HL-60/S4 (cell line): ENCODE measurements at regions not wholly inside any gene's neighbourhood (a gene's known extent, or its start where the extent isn't known, plus 50 kb on each side); places are given as distances from the start of the nearest gene placed in this dataset.
"Not testable (repeated sequence)": the region's sequence is repeated elsewhere in the genome, so short reads cannot be mapped to it uniquely, and the experiment has no call there.

Experiments
- in situ Hi-C: fragments of 300-500 bp; cut with MboI; formaldehyde crosslinking; loops from 2 replicates; pipeline ENCODE4 v1.14.3; 2022; ENCODE audit warnings: low sequenced_read_pairs

DNA sequence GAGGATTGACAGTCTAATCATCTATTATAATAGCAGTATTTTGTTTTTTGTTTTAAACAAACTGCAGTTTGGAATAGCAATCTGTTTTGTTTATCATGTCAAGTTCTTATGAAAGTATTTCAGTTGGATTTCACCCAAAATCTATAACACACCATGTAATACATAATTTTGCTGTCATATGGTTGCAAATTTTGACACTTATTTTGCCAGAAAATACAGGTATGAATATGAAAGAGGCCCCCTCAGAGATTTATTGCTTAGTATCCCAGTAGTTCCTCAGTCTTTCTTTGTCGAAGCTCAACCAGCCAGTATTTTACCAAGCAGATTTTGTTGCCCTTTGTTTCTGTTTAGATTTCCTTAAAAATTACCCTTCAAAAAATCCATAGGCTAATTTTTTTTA is 317.5 kb upstream of the CXADR start:
- in situ Hi-C loops: no loop called here

DNA sequence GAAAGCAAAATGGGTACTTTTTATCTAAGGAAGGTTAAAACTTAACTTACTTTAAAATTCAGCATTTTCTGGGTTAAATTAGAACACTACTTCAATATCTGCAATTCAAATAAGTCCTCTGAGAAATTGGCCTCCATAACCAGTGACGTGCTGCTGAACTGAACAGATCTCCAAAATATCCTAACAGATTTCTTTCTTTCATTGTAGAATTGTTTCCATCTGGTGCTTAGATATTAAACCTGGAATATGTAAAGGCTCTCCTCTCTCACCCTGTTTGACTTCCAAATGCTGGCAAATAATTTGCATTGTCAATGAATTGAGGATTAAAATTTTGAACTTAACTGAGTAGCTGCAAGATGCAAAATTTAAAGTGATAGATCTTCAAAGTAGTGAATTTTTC is 316.9 kb upstream of the CXADR start:
- in situ Hi-C loops: no loop called here

DNA sequence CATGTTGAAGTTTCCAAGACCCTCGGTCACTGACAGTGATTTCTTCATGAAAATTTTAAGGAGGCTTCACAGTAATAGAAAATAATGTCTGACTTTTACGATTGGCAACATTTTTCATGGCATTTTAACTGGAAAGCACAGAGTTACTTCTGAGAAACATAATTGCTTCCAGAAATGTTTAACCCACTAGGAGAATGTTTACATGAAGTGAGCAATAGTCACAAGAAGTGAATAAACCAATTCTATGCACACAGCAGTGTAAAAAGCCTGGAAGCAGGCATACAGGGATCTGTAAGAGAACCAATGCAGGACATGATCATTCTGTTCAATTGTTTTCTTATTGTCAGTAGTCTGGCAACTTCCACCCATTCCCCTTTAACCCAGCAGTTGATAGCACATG is 316.2 kb upstream of the CXADR start:
- in situ Hi-C loops: no loop called here

DNA sequence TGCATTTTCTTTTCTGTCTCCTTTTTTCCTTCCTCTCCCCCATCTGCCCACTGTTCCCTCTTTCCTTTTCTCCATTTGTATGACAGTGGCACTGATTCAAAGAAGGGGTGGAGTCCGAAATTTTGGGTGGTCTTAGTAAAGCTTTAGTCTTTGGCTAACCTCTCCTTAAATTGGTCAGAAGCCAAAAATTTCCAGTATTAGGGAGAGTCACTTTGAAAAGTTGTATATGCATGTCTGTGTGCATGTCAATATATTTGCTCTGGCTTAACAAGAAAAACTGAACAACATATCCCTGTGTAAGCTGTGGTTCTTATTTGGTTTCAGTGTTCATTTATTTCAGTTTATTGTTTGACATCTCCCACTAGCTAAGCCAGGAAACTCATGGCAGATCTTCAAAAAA is 314.8 kb upstream of the CXADR start:
- in situ Hi-C loops: no loop called here

DNA sequence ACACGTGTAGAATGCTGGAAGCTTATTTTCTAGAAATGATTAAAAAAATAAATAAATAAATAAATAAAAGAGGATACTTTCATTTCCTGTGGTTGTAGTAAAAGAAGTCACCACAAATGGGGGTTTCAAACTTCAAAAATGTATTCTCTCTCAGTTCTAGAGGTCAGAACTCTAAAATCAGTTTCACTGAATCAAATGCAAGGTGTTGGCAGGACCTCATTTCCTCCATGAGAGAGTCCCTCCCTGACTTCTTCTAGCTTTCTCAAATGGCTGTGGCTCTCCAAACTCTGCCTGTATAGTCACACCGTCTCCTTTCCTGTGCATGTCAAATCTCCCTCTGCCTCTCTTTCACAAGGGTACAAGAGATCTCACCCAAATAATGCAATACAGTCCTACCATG is 312.6 kb upstream of the CXADR start:
- in situ Hi-C loops: no loop called here

DNA sequence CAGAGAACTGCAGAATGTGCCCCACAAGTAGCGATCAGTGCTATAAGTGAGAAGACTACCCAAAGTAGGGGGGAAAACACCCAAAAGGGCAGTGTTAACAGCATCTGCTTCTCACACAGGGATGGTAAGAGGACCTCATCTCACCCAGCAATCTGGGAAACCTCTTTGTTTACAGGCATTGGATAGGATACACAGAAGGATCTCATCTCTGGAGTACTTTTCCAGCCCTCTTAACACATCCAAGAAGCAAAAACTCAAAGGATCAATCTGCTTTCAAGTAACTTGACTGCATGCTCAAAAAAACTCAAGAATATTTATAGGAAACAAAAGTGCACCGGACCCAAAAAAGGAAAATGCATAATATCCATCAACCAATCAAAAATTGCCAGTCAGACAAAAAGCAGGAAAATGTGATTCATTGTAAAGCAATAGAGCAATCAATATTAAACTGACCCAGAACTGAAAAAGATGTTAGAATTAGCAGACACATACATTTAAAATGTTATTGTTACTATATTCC is 311.0 kb upstream of the CXADR start:
- in situ Hi-C loops: no loop called here

DNA sequence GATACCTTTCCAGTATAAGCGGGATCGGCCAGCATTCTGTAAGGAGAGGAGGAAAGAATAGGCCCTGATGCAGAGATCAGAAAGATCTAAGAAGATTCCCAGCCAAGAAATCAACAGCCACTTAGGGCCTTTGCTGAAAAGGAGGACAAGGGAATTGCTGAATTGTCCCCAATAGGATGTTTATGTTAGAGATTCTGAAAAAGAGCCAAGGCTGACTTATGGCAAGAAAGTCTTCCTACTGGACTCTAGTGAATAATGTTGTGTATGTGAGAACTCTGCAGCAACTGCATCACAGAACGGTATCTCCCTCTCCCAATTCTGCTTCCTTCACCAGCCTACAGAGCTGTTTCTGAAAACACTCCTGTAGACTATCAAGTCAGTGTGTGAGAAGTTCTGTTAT is 298.0 kb upstream of the CXADR start:
- in situ Hi-C loops: no loop called here

DNA sequence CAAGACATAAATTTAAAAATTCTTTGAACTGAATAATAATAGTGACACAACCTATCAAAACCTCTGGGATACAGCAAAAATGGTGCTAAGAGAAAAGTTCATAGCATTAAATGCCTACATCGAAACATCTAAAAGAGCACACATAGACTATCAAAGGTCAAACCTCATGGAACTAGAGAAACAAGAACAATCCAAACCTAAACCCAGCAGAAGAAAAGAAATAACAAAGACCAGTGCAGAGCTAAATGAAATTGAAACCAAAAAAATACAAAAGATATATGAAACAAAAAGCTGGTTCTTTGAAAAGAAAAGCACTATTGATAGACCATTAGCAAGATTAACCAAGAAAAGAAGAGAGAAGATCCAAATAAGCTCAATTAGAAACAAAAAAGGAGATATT is 293.8 kb upstream of the CXADR start:
- in situ Hi-C loops: not testable (repeated sequence)

DNA sequence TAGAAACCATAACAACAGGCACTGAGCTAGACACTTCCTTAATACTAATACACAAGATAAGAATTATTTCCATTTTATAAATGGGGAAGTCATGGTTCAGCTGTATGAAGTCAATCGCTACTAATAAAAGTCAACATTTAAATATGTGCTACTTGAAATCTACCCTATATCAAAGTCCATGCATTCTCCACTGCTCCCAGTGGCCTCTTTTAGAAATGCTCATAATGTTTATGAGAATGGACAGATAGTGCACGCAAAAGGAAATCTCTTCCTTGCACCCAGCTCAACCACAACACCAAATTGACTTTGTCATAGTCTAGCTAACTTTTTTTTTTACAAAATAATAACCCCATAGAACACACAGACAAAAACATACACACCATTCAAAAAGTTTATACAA is 281.7 kb upstream of the CXADR start:
- in situ Hi-C loops: no loop called here

DNA sequence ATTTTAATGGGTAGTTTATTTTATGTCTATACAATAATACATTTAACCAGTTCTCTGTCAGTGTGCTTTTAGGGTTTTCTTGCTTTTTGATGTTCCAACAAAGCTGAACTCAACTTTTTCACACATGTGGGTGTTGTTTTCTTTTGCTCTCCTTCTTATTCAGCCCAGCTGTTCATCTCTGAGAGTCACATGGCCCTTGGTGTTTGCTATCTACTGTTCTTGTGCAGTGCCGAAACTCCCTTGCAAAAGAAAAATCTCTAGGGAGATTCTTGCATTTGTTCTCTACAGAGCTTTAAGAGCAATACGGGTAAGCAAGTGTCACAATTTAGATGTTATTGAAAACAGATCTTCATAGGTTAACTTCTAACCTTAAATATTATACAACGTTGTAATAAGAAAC is 281.1 kb upstream of the CXADR start:
- in situ Hi-C loops: no loop called here

DNA sequence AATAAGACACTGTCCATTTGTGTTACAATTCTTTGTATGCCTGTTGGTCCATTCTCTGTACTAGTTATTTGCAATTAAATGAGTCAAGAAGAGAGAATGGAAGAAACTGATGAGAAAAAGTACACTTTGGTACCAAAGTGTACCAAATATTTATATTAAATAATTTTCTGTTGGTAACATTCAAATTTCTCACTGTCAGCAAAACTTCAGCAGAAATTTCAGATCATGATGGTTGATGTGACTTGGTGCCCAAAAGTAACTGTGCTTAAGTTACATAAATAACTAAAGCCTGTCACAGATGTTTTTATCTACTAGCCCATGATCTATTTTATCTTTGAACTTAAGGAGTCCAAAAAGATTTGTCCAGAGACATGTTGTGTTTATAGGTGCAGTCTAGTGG is 274.4 kb upstream of the CXADR start:
- in situ Hi-C loops: no loop called here

DNA sequence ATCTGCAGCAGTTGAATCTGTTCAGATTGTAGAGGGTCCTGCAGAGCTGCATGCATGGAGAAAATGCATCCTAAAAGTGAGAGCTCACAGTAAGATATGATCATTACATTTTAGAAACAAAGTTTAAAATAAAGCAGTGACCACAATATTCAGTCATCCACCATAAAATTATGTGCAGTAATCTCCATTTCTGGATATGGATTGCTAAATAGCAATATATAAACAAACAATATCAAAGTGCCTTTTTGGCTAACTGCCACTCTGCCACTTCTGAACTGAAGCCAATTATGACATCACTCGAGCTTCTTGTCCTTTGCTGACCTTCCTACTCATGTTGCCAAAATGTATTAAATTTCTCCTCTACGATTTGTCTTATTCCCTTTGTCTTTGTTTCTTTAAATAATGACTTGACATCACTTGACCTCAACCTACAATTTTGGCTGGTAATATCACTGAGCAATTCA is 262.0 kb upstream of the CXADR start:
- in situ Hi-C loops: no loop called here

DNA sequence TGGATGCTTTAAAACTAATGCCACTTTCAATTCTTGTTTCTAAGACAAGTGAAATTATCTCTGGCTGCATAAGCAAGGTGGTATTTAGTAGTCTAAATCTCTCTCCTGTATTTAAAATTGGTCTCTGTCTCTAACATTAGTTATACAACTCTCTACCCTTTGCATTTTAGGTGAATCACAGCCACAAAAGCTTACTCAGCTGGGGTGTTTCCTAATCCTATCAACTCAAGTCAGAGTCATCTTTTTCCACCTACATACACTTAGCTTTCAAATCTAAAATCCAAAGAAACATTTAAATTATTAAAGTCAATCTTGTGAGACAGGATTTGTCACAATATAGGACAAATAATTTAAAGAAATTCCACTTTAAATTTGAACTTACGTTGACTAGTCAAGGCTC is 255.1 kb upstream of the CXADR start:
- in situ Hi-C loops: no loop called here

DNA sequence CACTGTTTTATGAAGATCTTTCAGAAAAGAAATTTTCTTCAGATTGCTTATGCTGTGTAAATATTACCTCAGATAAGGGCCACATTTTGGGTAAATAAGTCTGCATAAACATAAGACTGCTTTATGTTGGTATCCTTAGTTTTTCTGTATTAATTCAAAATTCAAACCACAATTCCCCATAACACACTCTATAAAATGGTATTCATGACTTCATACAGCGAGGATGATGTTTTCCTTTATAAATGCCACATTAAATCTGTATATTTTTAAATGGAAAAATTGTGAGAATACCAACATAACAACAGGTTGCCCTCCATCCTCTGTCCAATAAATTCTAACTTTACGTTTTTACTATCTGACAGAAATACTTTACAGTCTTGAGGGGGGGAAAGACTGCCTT is 248.7 kb upstream of the CXADR start:
- in situ Hi-C loops: no loop called here

DNA sequence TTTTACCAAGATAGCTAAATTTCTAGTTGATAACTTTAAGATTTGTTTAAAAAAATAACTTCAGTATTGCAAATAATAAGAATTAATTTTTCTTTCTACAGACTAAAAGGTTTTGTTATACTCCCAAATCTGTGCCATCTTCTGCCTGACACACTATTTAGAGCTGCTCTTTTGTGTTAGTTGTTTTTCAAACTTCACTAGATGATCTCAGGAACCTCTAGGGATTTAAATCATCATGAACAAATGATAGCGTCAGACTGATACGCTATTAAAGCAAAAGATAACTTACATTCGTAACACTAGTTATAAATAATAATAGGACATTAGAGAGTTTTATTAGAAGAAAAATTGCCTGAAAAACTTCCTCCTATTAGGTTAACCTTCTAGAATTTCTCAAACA is 243.1 kb upstream of the CXADR start:
- in situ Hi-C loops: no loop called here

DNA sequence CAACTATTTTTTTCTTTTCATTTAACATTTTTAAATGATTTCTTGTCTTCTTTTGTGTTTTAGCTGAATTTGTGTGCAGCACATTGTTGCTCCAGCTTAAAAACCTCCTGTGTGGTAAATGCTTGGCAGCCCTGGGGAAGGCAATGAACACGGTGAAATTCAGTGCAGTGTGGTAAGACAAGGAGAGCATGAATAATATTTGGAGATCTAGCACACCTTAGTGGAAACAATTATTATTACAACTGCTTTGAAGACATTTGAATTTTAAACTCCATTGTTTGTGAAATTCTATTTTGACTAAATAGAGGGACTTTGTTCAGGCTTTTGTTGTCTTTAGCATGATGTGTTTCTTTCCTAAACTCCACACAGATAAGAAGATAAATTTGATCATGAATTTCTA is 242.6 kb upstream of the CXADR start:
- in situ Hi-C loops: no loop called here

DNA sequence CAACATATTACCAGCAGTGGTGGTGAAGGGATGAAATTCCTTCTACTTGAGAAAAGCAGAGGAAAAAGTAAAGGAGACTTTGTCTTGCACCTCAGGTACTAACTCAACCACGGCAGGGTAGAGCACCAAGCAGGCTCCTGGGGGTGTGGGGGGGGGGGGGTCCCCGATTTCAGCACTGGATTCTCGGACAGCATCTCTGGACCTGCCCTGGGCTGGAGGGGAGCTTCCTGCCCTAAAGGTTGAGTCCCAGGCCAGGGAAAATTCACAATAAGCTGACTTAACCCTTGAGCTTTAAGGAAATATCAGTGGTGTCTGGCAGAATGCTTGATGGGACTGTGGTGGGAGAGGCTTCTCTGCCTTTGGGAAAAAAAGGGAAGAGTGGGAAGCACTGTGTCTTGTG is 233.2 kb upstream of the CXADR start:
- in situ Hi-C loops: no loop called here

DNA sequence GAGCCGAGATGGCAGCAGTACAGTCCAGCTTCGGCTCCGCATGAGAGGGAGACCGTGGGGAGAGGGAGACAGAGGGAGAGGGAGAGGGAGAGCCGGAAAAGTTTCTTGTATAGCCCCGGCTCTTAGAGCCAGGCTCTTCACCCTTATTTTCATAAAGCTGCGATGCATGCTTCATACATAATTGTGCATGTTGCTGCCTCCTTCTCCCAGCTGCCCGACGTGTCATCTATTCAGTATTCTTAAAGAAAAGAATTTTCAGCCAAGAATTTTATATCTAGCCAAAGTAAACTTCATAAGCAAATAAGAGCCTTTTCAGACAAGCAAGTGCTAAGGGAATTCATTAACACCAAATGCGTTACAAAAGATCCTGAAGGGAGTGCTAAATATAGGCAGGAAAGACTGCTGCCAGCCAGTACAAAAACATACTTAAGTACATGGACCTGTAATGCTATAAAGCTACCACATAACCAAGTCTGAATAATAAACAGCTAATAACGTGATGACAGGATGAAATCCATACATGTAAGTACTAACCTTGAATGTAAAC is 219.8 kb upstream of the CXADR start:
- in situ Hi-C loops: not testable (repeated sequence)

DNA sequence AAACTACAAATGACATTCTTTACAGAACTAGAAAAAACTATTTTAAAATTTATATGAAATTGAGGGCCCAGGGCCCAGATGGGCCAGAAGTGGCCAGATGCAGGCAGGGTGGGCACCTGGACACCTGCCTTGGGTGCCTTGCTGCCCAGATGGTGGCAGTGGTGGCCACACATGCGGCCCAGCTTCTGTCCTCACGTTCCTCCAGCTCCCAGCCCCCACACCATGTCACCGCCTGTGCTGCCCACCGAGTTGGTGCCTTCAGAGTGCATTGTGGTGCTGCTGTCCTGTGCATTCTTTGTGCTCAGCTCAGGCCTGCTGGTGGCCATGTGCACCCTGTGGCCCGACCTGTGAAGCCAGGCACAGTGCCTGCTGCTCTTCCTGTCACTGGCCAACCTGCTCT is 216.8 kb upstream of the CXADR start:
- in situ Hi-C loops: no loop called here

DNA sequence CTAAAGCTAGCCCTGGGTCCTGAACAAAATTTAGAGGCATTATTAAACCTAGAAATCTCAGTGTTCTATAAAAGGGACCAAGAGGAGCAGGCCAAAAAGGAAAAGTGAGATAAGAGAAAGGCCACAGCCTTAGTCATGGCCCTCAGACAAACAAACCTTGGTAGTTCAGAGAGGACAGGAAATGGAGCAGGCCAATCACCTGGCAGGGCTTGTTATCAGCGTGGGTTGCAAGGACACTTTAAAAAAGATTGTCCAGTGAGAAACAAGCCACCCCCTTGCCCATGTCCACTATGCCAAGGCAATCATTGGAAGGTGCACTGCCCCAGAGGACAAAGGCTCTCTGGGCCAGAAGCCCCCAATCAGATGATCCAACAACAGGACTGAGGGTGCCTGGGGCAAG is 213.3 kb upstream of the CXADR start:
- in situ Hi-C loops: not testable (repeated sequence)

DNA sequence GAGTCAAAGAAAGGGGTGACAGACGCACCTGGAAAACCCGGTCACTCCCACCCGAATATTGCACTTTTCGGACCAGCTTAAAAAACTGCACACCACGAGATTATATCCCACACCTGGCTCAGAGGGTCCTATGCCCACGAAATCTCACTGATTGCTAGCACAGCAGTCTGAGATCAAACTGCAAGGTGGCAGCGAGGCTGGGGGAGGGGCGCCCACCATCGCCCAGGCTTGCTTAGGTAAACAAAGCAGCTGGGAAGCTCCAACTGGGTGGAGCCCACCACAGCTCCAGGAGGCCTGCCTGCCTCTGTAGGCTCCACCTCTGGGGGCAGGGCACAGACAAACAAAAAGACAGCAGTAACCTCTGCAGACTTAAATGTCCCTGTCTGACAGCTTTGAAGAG is 185.1 kb upstream of the CXADR start:
- in situ Hi-C loops: not testable (repeated sequence)

DNA sequence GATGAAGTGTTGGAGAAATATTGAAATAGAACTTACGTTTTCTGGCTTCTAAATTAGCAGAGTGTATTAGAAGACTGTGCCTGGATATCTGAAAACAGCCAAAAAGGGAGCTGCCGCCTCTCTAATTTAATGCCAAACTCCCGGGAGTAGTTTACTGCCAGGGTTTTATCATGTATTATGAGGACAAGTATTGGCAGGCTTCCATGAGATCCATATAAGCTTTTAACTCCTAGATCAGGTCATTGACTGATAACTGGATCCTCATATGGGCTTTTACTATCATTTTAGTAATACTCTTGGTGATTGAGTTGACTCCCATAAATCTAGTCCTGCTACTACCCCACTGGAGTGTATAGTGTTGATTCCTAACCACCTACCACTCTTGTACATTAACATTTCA is 178.4 kb upstream of the CXADR start:
- in situ Hi-C loops: no loop called here

DNA sequence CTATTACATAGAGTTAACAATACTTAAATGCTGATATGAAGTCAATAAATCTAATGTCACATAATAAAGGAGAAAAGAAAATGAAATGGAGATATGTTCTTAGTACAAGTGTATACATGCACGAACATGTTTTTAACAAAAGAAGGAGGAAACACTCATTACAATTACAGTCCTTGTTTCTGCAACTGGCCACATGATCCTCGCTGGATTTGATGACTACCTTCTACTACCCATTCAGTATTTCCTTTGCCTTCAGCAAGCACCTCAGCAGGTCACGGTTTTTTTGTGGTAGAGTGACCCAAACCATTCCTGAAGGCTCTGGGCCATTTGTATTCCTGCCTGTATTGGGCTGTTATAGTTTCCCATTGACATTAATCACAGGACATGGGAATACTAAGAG is 172.8 kb upstream of the CXADR start:
- in situ Hi-C loops: no loop called here

DNA sequence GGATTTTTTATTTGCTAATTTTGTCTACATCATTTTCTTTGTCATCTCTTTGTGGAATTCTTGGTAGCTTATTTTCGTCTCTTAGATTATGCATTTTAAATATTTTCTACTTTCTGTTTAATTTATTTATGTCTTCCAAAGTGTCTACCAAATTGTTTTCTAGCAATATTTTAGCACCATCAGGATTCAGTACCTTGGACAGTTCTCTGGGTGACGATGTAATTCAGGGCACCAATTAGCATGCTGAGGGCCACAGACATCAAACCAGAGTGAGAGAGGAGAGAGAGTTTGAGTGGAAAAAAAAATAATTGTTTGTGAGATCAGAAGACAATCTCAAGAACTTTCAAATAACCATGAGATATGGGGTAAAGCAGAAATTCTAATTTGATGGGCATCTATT is 169.8 kb upstream of the CXADR start:
- in situ Hi-C loops: no loop called here
